T-helper 17 cell (primary cell): ENCODE measurements at regions not wholly inside any gene's neighbourhood (a gene's known extent, or its start where the extent isn't known, plus 50 kb on each side); places are given as distances from the start of the nearest gene placed in this dataset.
"Not testable (repeated sequence)": the region's sequence is repeated elsewhere in the genome, so short reads cannot be mapped to it uniquely, and the experiment has no call there.

Experiments used
- ATAC-seq: fragments of 150-1000 bp; cut with Tn5 transposase; 2 replicates; pipeline ENCODE4 v1.10.0; 2021; ENCODE audit warnings: mild to moderate bottlenecking, moderate library complexity
- DNase-seq, 3 donors: peaks; one replicate each; pipeline versions ENCODE4 v3.0.0 to v3.0.0-alpha.2; 2020 to 2021
- H3K9me3 ChIP-seq: one replicate; pipeline ENCODE4 v1.7.0; 2013; ENCODE audit warnings: low read length, mild to moderate bottlenecking; ENCODE audit not compliant: control insufficient read depth, poor library complexity, severe bottlenecking
- H3K27ac Mint-ChIP-seq: one replicate; pipeline ENCODE4 v1.8.0; 2022; ENCODE audit warnings: mild to moderate bottlenecking, moderate library complexity, mixed read lengths
- H3K27me3 Mint-ChIP-seq: one replicate; pipeline ENCODE4 v1.8.0; 2022; ENCODE audit warnings: mixed read lengths
- H3K36me3 Mint-ChIP-seq: one replicate; pipeline ENCODE4 v1.8.0; 2022; ENCODE audit warnings: low read depth, mixed read lengths
- H3K4me1 Mint-ChIP-seq: one replicate; pipeline ENCODE4 v1.8.0; 2022; ENCODE audit warnings: mild to moderate bottlenecking, mixed read lengths
- H3K4me3 Mint-ChIP-seq: one replicate; pipeline ENCODE4 v1.8.0; 2022; ENCODE audit warnings: mild to moderate bottlenecking, moderate library complexity, mixed read lengths

DNA sequence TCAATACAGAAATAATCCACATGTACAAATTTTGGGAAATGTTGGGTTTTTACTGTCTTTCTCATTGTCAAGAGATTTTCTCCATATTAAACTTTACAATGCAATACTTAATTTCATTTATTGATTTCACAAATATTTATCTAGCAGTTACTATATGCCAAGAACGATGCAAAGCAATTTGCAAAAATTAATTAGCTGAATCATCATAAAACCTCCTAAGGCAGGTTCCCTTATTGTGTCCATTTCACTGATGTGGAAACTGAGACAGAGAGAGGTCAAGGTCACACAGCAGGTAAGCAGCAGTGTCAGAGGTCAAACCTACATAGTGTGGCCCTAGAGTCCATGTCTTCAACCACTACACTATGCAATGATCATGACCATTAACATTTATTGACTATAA, 286.8 kb upstream of the AUTS2 start:
- Mint-ChIP-seq H3K4me3 (no peak overlapping the region), H3K27me3 (no peaks in the 10 kb centered on the region), H3K36me3 (no peaks in the 10 kb centered on the region), H3K4me1 (no peaks in the 10 kb centered on the region), H3K27ac (no peak overlapping the region)
- ATAC-seq (no peak), DNase-seq (no peak)
- H3K9me3 ChIP-seq, result no peaks in the 10 kb centered on the region

DNA sequence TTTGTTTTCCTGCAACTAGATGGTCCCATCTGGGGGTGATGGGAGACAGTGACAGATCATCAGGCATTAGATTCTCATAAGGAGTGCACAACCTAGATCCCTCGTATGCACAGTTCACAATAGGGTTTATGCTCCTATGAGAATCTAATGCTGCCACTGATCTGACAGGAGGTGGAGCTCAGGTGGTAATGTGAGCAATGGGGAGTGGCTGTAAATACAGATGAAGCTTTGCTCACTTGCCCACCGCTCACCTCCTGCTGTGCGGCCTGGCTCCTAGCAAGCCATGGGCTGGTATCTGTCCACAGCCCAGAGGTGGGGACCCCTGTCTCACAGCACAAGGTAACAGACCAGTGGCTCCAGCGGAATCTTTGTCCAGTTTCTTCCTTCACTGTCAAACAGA, 284.4 kb upstream of the AUTS2 start:
- H3K9me3 ChIP-seq, H3K4me1 Mint-ChIP-seq, H3K36me3 Mint-ChIP-seq, DNase-seq, H3K4me3 Mint-ChIP-seq, H3K27me3 Mint-ChIP-seq, ATAC-seq, H3K27ac Mint-ChIP-seq: not testable (repeated sequence)

DNA sequence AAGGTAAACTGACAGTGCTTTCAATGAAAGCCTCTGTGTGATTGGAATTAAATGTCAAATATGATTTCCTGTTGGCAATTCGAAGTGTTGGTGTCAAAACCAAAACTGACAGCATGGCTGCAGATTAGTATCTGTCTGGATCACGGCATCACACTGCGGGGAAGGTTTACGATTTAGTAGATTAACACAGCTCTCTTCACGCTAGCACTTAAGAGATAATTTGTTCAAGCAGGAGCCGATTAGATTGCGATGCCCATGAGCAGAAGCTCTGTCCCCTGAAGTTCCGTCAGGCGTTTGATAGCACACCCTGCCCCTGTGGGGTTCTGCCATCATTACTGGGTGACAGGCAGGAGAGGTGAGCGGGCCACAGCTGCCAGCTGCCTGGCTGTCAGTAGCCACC, 279.5 kb upstream of the AUTS2 start:
- H3K27me3 Mint-ChIP-seq, result no peaks in the 10 kb centered on the region
- no peak overlapping the region for H3K4me3 Mint-ChIP-seq
- ATAC-seq, result no peak
- H3K27ac Mint-ChIP-seq, result no peak overlapping the region
- H3K9me3 ChIP-seq, result no peaks in the 10 kb centered on the region
- no peak for DNase-seq
- no peaks in the 10 kb centered on the region for H3K4me1 Mint-ChIP-seq
- no peaks in the 10 kb centered on the region for H3K36me3 Mint-ChIP-seq

DNA sequence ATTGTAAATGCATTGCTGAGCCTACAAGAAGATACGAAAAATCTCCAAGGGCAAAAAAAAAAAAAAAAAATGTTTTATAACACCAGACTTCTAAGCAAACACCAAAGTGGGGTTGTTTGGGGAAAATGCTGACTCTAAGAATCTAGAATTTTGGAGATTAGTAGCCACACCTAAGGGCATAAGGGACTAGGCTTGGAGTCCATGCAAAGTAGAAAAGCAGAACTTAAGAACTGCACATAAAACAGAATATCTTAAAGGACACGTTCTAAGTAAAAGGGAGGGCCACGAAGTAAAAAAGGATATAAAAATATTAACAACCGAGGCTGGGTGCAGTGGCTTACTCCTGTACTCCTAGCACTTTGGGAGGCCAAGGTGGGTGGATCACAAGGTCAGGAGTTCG, 269.8 kb upstream of the AUTS2 start:
- H3K27me3 Mint-ChIP-seq, result no peaks in the 10 kb centered on the region
- no peak overlapping the region for H3K4me3 Mint-ChIP-seq
- ATAC-seq (no peak), DNase-seq (no peak)
- no peaks in the 10 kb centered on the region for H3K36me3 Mint-ChIP-seq
- no peak overlapping the region for H3K27ac Mint-ChIP-seq
- no peaks in the 10 kb centered on the region for H3K4me1 Mint-ChIP-seq
- no peaks in the 10 kb centered on the region for H3K9me3 ChIP-seq

DNA sequence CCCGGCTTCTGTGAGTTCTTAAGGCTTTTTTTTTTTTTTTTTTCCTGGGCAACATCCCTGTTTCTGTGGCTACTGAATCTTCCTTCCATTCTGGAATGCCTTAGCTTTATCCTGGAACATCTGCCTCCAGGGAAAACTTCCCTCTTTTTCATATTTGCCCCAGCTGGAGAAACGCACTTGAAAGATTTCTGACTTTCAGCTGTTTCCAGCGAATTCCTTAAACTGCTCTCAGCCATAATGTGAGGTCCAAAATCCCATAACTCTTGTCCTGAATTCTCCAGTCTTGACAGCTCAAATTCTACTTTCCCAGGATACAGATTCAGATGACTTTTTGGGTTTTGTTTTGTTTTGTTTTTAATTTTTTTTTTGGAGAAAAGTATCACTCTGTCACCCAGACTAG, 263.6 kb upstream of the AUTS2 start:
- DNase-seq, result no peak
- H3K27ac Mint-ChIP-seq, result no peak overlapping the region
- no peak for ATAC-seq
- no peaks in the 10 kb centered on the region for H3K27me3 Mint-ChIP-seq
- no peaks in the 10 kb centered on the region for H3K4me1 Mint-ChIP-seq
- H3K36me3 Mint-ChIP-seq, result no peaks in the 10 kb centered on the region
- H3K9me3 ChIP-seq, result no peaks in the 10 kb centered on the region
- no peak overlapping the region for H3K4me3 Mint-ChIP-seq

DNA sequence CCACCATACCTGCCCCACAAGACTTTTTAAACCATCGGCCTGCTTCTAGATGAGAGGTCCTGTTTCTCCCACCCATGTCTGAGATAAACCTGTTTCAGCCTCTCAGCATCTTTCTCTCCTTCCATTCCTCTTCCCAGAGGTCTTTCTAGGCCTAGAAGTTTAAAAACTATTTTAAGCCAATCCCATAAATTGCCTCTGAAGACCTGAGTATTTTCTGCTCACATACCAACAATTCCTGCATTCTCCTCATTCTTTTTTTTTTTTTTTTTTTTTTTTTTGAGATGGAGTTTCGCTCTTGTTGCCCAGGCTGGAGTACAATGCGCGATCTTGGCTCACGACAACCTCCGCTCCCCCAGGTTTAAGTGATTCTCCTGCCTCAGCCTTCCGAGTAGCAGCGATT, 262.9 kb upstream of the AUTS2 start:
- no peak overlapping the region for H3K27ac Mint-ChIP-seq
- H3K27me3 Mint-ChIP-seq, result no peaks in the 10 kb centered on the region
- no peak overlapping the region for H3K4me3 Mint-ChIP-seq
- no peaks in the 10 kb centered on the region for H3K36me3 Mint-ChIP-seq
- DNase-seq (no peak), ATAC-seq (no peak)
- no peaks in the 10 kb centered on the region for H3K4me1 Mint-ChIP-seq
- H3K9me3 ChIP-seq, result no peaks in the 10 kb centered on the region

DNA sequence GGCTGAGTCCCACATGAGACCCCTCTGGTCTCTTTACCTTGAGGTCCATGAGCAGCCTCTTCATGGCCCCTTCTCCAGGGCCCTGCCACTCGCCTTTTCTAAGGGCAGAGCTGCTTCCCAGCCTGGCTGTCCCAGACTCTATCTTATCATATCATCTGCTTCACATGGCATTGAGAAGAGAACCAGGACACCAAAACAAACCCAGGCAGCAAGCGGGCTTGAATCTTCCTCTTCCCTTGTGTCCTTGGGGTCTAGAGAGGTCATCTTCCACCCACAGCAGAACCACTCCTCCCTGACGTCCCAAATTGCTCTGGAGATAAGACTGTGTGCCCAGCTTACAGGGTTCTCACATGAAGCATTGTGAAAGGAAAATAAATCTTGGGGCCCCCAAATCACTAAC, 261.3 kb upstream of the AUTS2 start:
- ATAC-seq (no peak), DNase-seq (no peak)
- no peaks in the 10 kb centered on the region for H3K9me3 ChIP-seq
- Mint-ChIP-seq H3K4me3 (no peak overlapping the region), H3K27ac (no peak overlapping the region), H3K4me1 (no peaks in the 10 kb centered on the region), H3K27me3 (no peaks in the 10 kb centered on the region), H3K36me3 (no peaks in the 10 kb centered on the region)

DNA sequence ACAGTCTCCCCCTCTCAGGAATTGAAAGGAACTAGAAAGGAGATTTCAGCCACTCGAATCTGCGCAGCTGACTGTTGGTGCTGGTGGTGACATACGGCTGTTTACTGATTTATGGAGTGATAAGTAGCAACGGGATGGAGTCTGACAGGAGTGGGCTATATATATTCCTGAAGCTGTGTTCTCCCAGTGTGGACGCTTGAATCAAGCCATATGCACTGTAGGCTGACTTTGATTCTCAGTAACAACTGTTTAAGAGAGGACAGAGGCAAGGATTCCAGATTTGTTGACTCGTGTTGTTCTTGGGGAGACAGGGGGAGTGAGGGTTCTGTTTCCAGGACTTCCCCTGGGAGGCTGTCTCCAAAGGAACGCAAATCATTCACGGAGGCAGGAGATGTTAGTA, 260.1 kb upstream of the AUTS2 start:
- Mint-ChIP-seq H3K4me1 (no peaks in the 10 kb centered on the region), H3K27ac (no peak overlapping the region), H3K4me3 (no peak overlapping the region), H3K36me3 (no peaks in the 10 kb centered on the region), H3K27me3 (no peaks in the 10 kb centered on the region)
- no peak for DNase-seq
- no peaks in the 10 kb centered on the region for H3K9me3 ChIP-seq
- ATAC-seq, result no peak

DNA sequence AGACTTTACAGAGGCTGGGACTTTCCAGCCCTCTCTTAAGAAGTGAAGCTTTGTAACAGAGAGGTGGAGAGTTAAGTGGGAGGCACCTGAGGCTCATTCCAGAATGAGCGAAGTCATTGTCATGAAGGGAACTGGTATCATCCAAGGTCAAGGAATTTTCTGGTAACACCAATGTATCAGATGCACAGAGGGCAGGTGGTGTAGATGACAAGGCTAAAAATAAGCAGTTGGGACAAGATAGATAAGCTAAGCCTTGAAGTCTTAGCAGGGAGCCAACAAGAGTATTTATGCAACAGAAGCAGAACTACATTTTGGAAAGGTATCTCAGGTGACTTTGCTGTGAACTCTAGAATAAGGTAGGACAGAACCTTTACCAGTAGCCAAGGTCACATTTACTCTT, 257.0 kb upstream of the AUTS2 start:
- no peaks in the 10 kb centered on the region for H3K27me3 Mint-ChIP-seq
- DNase-seq (no peak), ATAC-seq (no peak)
- no peaks in the 10 kb centered on the region for H3K9me3 ChIP-seq
- H3K4me3 Mint-ChIP-seq, result no peak overlapping the region
- H3K27ac Mint-ChIP-seq, result no peak overlapping the region
- H3K4me1 Mint-ChIP-seq, result no peaks in the 10 kb centered on the region
- H3K36me3 Mint-ChIP-seq, result no peaks in the 10 kb centered on the region

DNA sequence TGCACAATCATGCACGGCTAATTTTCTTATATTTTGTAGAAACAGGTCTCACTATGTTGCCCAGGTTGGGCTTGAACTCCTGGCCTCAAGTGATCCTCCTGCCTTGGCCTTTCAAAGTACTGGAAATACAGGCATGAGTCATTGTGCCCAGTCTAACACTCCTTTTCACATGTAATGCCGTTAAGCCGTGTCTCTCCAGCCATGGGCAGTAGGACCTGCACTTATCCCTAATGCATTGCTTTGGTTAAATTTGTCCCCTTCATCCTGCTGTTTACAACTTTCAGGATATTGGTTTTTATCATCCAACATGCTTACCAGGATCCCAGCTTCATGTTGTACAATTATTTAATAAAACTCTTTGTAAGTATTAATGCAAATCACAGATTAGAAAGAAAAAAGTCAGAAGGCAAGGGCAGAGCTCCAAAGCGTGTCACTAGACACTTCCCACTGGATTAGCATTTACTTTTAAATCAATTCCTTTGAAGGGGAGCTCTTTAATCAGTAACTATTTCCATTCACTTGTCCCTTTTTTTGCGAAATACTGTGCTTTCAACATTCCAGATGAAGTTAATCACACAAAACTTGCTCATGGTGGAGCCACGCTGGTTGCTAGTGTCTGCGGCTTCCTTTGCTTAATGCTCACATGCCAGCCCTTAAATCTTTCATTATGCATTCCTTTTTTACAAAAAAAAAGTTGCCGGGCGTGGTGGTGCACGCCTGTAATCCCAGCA, 256.0 kb upstream of the AUTS2 start:
- H3K36me3 Mint-ChIP-seq, result no peaks in the 10 kb centered on the region
- H3K27ac Mint-ChIP-seq, result no peak overlapping the region
- DNase-seq, result no peak
- H3K27me3 Mint-ChIP-seq, result no peaks in the 10 kb centered on the region
- no peak for ATAC-seq
- no peaks in the 10 kb centered on the region for H3K9me3 ChIP-seq
- no peak overlapping the region for H3K4me3 Mint-ChIP-seq
- no peaks in the 10 kb centered on the region for H3K4me1 Mint-ChIP-seq

DNA sequence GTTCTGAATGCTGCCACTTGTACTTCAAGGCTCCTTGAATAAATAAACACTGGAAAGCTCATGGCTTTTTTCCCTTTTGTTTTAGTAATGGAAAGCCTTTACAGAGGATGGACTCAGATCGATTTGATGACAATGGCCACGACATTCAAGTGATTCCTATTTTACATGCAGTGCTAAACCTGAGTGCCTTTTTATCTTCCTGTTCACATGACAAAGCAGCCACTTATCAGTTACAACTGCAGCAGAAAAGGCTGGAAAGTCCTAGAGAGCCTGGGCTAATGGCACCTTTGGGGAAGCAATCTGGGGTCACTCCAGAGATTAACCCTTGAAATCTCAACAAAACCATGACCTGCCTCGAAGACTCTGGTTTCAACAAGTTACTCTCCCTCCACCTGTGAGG, 249.0 kb upstream of the AUTS2 start:
- no peak overlapping the region for H3K27ac Mint-ChIP-seq
- DNase-seq (no peak), ATAC-seq (no peak)
- H3K4me1 Mint-ChIP-seq, result no peaks in the 10 kb centered on the region
- no peaks in the 10 kb centered on the region for H3K27me3 Mint-ChIP-seq
- H3K9me3 ChIP-seq, result no peaks in the 10 kb centered on the region
- no peak overlapping the region for H3K4me3 Mint-ChIP-seq
- H3K36me3 Mint-ChIP-seq, result no peaks in the 10 kb centered on the region

DNA sequence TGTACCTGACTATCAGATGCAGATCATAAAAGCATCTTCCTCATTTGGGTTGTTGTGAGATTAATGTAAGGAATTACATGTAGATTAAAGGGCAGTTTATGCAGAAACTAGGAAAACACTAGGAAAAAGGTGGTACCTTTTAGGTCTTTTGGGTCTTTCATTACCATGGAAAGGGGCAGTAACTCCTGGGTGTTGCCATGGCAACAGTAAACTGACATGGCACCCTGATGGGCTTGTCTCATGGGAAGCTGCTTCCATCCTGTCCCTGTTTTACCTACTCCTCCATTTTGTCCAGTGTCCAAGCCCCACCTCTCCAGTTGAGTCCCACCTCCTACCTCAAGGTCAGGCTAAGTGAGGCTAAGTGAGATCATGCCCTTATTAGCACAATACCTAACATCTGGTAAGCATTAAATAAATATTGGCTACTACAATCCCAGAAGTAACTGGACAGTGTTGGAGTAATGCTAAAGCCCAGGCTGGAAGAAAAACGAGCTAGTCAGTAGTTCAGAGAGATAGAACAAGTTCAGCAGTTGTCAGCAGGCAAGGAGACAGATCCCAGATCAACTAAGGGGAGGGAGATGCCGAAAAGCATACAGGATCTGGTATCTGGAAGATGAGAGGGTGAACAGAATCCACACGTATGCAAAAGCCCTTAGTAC, 240.0 kb upstream of the AUTS2 start:
- Mint-ChIP-seq H3K36me3 (no peaks in the 10 kb centered on the region), H3K27ac (no peak overlapping the region), H3K27me3 (no peaks in the 10 kb centered on the region), H3K4me3 (no peak overlapping the region), H3K4me1 (no peaks in the 10 kb centered on the region)
- ATAC-seq (no peak), DNase-seq (no peak)
- no peaks in the 10 kb centered on the region for H3K9me3 ChIP-seq

DNA sequence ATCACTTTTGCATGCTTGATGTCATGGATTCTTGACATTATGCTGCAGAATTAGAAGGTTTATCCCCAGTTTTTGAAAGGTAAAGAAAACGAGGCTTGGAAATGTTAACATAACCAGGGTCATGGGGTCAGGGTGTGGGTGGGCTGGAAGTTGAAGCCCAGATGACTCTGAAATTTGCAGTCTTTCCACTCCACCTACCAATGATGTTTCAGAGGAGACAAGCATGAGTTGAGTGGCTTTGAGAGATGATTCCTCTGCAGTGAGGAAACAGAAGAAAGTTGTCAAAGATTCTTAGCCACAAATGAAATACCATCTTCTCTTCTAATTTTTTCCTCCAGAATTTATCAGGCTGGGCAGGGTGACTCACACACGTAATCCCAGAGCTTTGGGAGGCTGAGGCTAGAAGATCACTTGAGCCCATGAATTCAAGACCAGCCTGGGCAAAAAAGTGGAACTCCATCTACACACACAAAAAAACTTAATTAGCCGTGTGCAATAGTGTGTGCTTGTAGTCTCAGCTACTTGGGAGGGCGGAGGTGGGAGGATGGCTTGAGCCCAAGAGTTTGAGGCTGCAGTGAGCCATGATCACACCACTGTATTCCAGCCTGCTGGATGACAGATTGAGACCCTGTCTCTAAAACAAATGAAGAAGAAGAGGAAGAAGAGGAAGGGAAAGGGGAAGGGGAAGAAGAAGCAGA, 239.1 kb upstream of the AUTS2 start:
- no peaks in the 10 kb centered on the region for H3K27me3 Mint-ChIP-seq
- no peaks in the 10 kb centered on the region for H3K9me3 ChIP-seq
- H3K4me3 Mint-ChIP-seq, result no peak overlapping the region
- H3K4me1 Mint-ChIP-seq, result no peaks in the 10 kb centered on the region
- no peak overlapping the region for H3K27ac Mint-ChIP-seq
- ATAC-seq (no peak), DNase-seq (no peak)
- H3K36me3 Mint-ChIP-seq, result no peaks in the 10 kb centered on the region

DNA sequence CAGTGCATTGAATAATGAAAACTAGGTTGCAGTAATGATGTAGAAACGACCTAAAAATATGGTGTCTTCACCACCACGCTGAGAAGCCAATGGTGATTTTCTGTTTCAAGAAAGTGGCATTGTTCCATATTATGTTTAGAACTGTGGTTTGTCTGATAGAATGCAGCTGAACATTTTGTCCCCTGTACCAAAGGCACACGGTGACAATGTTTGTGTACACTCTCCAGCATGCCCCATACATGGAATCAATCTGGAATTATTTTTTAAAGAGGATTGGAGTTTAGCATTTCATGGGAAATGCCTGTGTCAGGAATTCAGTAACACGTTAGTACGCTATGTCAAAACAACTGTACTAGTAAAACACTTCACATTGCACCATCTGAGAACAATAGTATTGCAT, 237.4 kb upstream of the AUTS2 start:
- H3K27ac Mint-ChIP-seq, result no peak overlapping the region
- no peaks in the 10 kb centered on the region for H3K27me3 Mint-ChIP-seq
- DNase-seq, result no peak
- no peak for ATAC-seq
- no peak overlapping the region for H3K4me3 Mint-ChIP-seq
- no peaks in the 10 kb centered on the region for H3K36me3 Mint-ChIP-seq
- no peaks in the 10 kb centered on the region for H3K4me1 Mint-ChIP-seq
- no peaks in the 10 kb centered on the region for H3K9me3 ChIP-seq
